WTC11 (cell line): ENCODE measurements at regions not wholly inside any gene's neighbourhood (a gene's known extent, or its start where the extent isn't known, plus 50 kb on each side); places are given as distances from the start of the nearest gene placed in this dataset.

Experiments
- ATAC-seq: fragments of 200-7000 bp; cut with Tn5 transposase; 2 replicates; pipeline ENCODE4 v1.10.0; 2021; ENCODE audit warnings: mild to moderate bottlenecking, moderate library complexity
- CTCF ChIA-PET: fragments of 300-600 bp; sonication (Branson Sonifier 250); formaldehyde crosslinking; loops from one replicate; lab custom pipeline; 2021; ENCODE audit warnings: antibody characterized with exemption; lab: Charles Lee
- POLR2A ChIA-PET: fragments of 350-600 bp; sonication (Branson Sonifier 250); formaldehyde crosslinking; loops from one replicate; lab custom pipeline; 2021; ENCODE audit warnings: antibody characterized with exemption; lab: Charles Lee
- DNase-seq: peaks from one replicate; pipeline ENCODE4 v3.0.0; 2021; ENCODE audit warnings: low spot score
- H3K27ac Mint-ChIP-seq: 2 replicates; pipeline ENCODE4 v1.8.0; 2021; ENCODE audit warnings: mixed read lengths
- H3K27me3 Mint-ChIP-seq: 2 replicates; pipeline ENCODE4 v1.8.0; 2021; ENCODE audit warnings: low read depth, mild to moderate bottlenecking, moderate library complexity, mixed read lengths
- H3K36me3 Mint-ChIP-seq: 2 replicates; pipeline ENCODE4 v1.8.0; 2021; ENCODE audit warnings: mixed read lengths
- H3K4me1 Mint-ChIP-seq: 2 replicates; pipeline ENCODE4 v1.8.0; 2022; ENCODE audit warnings: mixed read lengths
- H3K4me3 Mint-ChIP-seq: 2 replicates; pipeline ENCODE4 v1.8.0; 2021; ENCODE audit warnings: mild to moderate bottlenecking, moderate library complexity, mixed read lengths
- H3K9me3 Mint-ChIP-seq: 2 replicates; pipeline ENCODE4 v1.8.0; 2021; ENCODE audit warnings: mixed read lengths
- CTCF ChIP-seq: fragments of 200-600 bp; IDR thresholded peaks from 2 replicates; pipeline ENCODE4 v1.8.0; 2022; ENCODE audit warnings: antibody characterized with exemption
- ERG ChIP-seq: fragments of 250-450 bp; sonication (Bioruptor Pico); IDR thresholded peaks from 2 replicates; pipeline ENCODE4 v1.8.0; 2021; ENCODE audit warnings: mild to moderate bottlenecking
- ETV6 ChIP-seq: sonication (generic); formaldehyde crosslinking; IDR thresholded peaks from 2 replicates; pipeline ENCODE4 v1.8.1; 2022; ENCODE audit warnings: mild to moderate bottlenecking, missing genetic modification reagents
- FOXP1 ChIP-seq: sonication (generic); formaldehyde crosslinking; IDR thresholded peaks from 2 replicates; pipeline ENCODE4 v1.8.0; 2022; ENCODE audit warnings: missing genetic modification reagents, mild to moderate bottlenecking, moderate library complexity, borderline replicate concordance
- GTF2I ChIP-seq: fragments of 250-450 bp; sonication (Bioruptor Pico); conservative IDR thresholded peaks from 2 replicates; pipeline ENCODE4 v1.4.0; 2021; ENCODE audit warnings: mild to moderate bottlenecking
- HMGA2 ChIP-seq: fragments of 250-450 bp; sonication (Bioruptor Pico); IDR thresholded peaks from 2 replicates; pipeline ENCODE4 v1.4.0; 2021; ENCODE audit warnings: mild to moderate bottlenecking, moderate library complexity
- IRF2 ChIP-seq: sonication (generic); formaldehyde crosslinking; IDR thresholded peaks from 2 replicates; pipeline ENCODE4 v1.8.0; 2022; ENCODE audit warnings: low read depth, missing genetic modification reagents, borderline replicate concordance
- KAT7 ChIP-seq: sonication (generic); formaldehyde crosslinking; IDR thresholded peaks from 2 replicates; pipeline ENCODE4 v1.8.1; 2023; ENCODE audit warnings: missing genetic modification reagents, mild to moderate bottlenecking, borderline replicate concordance
- MXD4 ChIP-seq: fragments of 250-450 bp; sonication (Bioruptor Pico); IDR thresholded peaks from 2 replicates; pipeline ENCODE4 v1.8.0; 2021; ENCODE audit warnings: mild to moderate bottlenecking, moderate library complexity, borderline replicate concordance
- NR2C2 ChIP-seq: sonication (generic); formaldehyde crosslinking; IDR thresholded peaks from 2 replicates; pipeline ENCODE4 v1.8.0; 2022; ENCODE audit warnings: mild to moderate bottlenecking, missing genetic modification reagents
- ZNF232 ChIP-seq: sonication (generic); formaldehyde crosslinking; IDR thresholded peaks from 2 replicates; pipeline ENCODE4 v1.8.0; 2022; ENCODE audit warnings: mild to moderate bottlenecking, missing genetic modification reagents
- ZNF423 ChIP-seq: fragments of 250-450 bp; sonication (Bioruptor Pico); IDR thresholded peaks from 2 replicates; pipeline ENCODE4 v2.1.2; 2022; ENCODE audit warnings: mild to moderate bottlenecking, moderate library complexity
- TF ChIP-seq, protein P1 (sequence below): sonication (generic); formaldehyde crosslinking; IDR thresholded peaks from 2 replicates; pipeline ENCODE4 v1.8.1; 2022; ENCODE audit warnings: mild to moderate bottlenecking, moderate library complexity, missing genetic modification reagents
- TF ChIP-seq, protein P2 (sequence below): sonication (generic); formaldehyde crosslinking; IDR thresholded peaks from 2 replicates; pipeline ENCODE4 v1.8.0; 2022; ENCODE audit warnings: mild to moderate bottlenecking, missing genetic modification reagents
- TF ChIP-seq, protein P3 (sequence below): sonication (generic); formaldehyde crosslinking; IDR thresholded peaks from 2 replicates; pipeline ENCODE4 v1.8.0; 2022; ENCODE audit warnings: mild to moderate bottlenecking, missing genetic modification reagents
- TF ChIP-seq, protein P4 (sequence below): fragments of 250-450 bp; sonication (Bioruptor Pico); IDR thresholded peaks from 2 replicates; pipeline ENCODE4 v1.9.0; 2021; ENCODE audit warnings: mild to moderate bottlenecking
- TF ChIP-seq, protein P5 (sequence below): sonication (generic); formaldehyde crosslinking; IDR thresholded peaks from 2 replicates; pipeline ENCODE4 v1.8.1; 2023; ENCODE audit warnings: mild to moderate bottlenecking, missing genetic modification reagents, moderate library complexity
- TF ChIP-seq, protein P6 (sequence below): fragments of 250-450 bp; sonication (Bioruptor Pico); IDR thresholded peaks from 2 replicates; pipeline ENCODE4 v1.9.0; 2021; ENCODE audit warnings: mild to moderate bottlenecking, borderline replicate concordance

DNA sequence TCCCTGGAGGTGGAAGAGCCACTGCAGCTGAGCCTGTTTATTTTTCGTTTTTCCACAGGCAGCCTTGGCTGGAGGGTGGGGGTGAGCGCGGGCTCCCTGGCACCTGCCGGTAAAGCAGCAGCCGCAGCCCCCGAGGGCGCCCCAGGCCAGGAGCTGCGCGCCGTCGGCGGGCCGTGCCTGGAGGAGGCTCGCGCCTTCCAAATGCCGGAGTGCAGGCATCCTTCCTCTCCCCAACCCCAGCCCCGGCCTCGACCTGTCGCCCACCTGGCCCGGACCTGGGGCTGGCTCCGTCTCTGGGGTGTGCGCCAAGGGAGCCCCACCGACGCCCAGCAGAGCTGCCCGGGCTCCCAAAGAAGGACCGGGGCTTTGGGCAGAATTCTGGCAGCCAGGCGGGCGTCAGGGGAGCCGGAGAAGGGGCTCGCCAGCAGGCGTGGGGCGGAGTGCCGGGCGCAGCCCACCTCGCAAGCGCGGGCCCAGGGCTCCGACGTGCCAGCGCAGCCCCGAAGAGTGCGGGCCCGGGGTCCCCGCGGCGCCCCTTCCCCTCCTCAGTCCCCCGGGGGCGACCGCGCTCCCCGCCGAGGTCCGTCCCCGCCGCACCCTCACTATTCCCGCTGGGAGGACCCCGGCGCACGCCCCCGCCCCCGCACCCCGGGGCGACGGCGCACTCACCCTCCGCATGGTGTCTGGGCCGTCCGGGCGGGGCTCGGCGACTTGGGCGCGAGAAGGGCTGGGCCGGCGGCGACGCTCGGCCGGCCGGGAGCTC lies 130.3 kb downstream of the NDUFA12 start (continued):
- TF ChIP-seq NR2C2 (CRISPR knock-in tag) (no peak), ZNF423 (peak; percentile 80)
- TF ChIP-seq, protein P1, sequence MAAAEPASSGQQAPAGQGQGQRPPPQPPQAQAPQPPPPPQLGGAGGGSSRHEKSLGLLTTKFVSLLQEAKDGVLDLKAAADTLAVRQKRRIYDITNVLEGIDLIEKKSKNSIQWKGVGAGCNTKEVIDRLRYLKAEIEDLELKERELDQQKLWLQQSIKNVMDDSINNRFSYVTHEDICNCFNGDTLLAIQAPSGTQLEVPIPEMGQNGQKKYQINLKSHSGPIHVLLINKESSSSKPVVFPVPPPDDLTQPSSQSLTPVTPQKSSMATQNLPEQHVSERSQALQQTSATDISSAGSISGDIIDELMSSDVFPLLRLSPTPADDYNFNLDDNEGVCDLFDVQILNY, result no peak

DNA sequence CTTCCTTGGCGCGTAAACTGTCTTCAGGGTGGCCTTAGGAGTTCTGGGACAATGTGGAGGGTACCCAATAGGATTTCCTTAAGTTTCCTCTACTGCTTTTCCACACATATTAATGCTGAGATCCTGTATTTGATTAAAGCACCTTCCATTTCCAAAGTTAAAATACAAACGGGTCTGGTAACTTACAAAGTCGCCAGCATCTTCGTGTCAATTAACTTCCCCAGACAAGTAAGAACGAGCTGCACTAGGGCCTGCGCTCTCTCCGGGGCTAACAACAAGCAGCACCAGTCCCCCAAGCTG lies 130.9 kb downstream of the NDUFA12 start:
- Mint-ChIP-seq H3K4me1 (peaks cover 31% of the 10 kb centered on the region), H3K9me3 (no peaks in the 10 kb centered on the region), H3K27me3 (peaks cover 53% of the 10 kb centered on the region), H3K4me3 (peak overlapping the region; percentile 63), H3K27ac (no peak overlapping the region), H3K36me3 (no peaks in the 10 kb centered on the region)
- DNase-seq (no peak), ATAC-seq (peak; percentile 30)
- ChIA-PET CTCF (interaction anchor here (0.8 to 3.5 kb wide), 5 partner anchors 38 to 443 kb away, joined by 3 to 27 read pairs (median 4); no protein-coding TSS in a partner anchor), POLR2A (no interaction called here)
- TF ChIP-seq, protein P2, sequence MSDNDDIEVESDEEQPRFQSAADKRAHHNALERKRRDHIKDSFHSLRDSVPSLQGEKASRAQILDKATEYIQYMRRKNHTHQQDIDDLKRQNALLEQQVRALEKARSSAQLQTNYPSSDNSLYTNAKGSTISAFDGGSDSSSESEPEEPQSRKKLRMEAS, result no peak
- no peak for TF ChIP-seq ZNF232 (CRISPR knock-in tag)
- no peak for TF ChIP-seq CTCF
- no peak for TF ChIP-seq GTF2I (CRISPR knock-in tag)
- TF ChIP-seq NR2C2 (CRISPR knock-in tag), result no peak
- TF ChIP-seq MXD4, result no peak
- no peak for TF ChIP-seq HMGA2 (CRISPR knock-in tag)
- TF ChIP-seq, protein P3, sequence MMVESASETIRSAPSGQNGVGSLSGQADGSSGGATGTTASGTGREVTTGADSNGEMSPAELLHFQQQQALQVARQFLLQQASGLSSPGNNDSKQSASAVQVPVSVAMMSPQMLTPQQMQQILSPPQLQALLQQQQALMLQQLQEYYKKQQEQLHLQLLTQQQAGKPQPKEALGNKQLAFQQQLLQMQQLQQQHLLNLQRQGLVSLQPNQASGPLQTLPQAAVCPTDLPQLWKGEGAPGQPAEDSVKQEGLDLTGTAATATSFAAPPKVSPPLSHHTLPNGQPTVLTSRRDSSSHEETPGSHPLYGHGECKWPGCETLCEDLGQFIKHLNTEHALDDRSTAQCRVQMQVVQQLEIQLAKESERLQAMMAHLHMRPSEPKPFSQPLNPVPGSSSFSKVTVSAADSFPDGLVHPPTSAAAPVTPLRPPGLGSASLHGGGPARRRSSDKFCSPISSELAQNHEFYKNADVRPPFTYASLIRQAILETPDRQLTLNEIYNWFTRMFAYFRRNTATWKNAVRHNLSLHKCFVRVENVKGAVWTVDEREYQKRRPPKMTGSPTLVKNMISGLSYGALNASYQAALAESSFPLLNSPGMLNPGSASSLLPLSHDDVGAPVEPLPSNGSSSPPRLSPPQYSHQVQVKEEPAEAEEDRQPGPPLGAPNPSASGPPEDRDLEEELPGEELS (CRISPR knock-in tag), result no peak
- TF ChIP-seq, protein P4, sequence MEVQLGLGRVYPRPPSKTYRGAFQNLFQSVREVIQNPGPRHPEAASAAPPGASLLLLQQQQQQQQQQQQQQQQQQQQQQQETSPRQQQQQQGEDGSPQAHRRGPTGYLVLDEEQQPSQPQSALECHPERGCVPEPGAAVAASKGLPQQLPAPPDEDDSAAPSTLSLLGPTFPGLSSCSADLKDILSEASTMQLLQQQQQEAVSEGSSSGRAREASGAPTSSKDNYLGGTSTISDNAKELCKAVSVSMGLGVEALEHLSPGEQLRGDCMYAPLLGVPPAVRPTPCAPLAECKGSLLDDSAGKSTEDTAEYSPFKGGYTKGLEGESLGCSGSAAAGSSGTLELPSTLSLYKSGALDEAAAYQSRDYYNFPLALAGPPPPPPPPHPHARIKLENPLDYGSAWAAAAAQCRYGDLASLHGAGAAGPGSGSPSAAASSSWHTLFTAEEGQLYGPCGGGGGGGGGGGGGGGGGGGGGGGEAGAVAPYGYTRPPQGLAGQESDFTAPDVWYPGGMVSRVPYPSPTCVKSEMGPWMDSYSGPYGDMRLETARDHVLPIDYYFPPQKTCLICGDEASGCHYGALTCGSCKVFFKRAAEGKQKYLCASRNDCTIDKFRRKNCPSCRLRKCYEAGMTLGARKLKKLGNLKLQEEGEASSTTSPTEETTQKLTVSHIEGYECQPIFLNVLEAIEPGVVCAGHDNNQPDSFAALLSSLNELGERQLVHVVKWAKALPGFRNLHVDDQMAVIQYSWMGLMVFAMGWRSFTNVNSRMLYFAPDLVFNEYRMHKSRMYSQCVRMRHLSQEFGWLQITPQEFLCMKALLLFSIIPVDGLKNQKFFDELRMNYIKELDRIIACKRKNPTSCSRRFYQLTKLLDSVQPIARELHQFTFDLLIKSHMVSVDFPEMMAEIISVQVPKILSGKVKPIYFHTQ, result no peak
- no peak for TF ChIP-seq FOXP1 (CRISPR knock-in tag)
- no peak for TF ChIP-seq ETV6
- no peak for TF ChIP-seq IRF2 (CRISPR knock-in tag)

DNA sequence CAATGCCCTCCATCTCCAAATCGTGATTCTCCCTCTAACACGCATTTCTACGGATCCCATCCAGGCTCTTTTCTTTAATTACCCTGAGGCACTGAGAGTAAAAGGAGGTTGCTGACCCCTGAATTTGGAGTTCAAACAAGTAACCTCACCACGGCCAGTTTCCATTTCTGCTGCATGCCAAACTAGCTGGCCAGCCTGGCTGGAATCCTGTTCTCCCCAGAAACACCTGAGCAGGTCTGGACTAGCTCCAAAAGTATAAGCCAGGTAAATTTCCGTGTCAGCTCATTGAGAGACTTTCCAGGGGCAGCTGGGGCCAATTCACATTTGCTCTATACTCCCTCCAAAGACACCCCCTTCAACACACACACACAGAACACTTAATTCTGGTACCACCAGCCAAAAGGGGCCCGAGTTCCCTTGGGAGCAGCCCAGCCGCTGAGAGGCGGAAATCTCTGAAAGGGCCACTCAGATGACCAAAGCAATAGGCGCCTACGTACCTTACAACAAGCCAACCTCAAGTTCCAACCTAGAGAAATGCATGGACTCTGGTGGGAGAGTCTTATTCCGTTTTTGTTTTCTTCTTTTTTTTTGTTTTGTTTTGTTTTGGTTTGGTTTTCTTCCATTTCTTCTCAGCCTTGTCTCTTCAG lies 131.4 kb downstream of the NDUFA12 start:
- POLR2A ChIA-PET, result no interaction called here
- Mint-ChIP-seq H3K9me3 (no peaks in the 10 kb centered on the region), H3K4me1 (peaks cover 31% of the 10 kb centered on the region), H3K27ac (no peak overlapping the region), H3K36me3 (no peaks in the 10 kb centered on the region), H3K27me3 (peaks cover 53% of the 10 kb centered on the region), H3K4me3 (peak overlapping the region; percentile 63)
- ATAC-seq (no peak), DNase-seq (no peak)
- CTCF ChIA-PET, result interaction anchor here (0.8 to 1.4 kb wide), 3 partner anchors 38 to 68 kb away, joined by 3 to 4 read pairs (median 3); no protein-coding TSS in a partner anchor
- TF ChIP-seq, protein P5, sequence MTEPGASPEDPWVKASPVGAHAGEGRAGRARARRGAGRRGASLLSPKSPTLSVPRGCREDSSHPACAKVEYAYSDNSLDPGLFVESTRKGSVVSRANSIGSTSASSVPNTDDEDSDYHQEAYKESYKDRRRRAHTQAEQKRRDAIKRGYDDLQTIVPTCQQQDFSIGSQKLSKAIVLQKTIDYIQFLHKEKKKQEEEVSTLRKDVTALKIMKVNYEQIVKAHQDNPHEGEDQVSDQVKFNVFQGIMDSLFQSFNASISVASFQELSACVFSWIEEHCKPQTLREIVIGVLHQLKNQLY (CRISPR knock-in tag), result no peak
- TF ChIP-seq ERG (CRISPR knock-in tag), result no peak
- TF ChIP-seq, protein P6, sequence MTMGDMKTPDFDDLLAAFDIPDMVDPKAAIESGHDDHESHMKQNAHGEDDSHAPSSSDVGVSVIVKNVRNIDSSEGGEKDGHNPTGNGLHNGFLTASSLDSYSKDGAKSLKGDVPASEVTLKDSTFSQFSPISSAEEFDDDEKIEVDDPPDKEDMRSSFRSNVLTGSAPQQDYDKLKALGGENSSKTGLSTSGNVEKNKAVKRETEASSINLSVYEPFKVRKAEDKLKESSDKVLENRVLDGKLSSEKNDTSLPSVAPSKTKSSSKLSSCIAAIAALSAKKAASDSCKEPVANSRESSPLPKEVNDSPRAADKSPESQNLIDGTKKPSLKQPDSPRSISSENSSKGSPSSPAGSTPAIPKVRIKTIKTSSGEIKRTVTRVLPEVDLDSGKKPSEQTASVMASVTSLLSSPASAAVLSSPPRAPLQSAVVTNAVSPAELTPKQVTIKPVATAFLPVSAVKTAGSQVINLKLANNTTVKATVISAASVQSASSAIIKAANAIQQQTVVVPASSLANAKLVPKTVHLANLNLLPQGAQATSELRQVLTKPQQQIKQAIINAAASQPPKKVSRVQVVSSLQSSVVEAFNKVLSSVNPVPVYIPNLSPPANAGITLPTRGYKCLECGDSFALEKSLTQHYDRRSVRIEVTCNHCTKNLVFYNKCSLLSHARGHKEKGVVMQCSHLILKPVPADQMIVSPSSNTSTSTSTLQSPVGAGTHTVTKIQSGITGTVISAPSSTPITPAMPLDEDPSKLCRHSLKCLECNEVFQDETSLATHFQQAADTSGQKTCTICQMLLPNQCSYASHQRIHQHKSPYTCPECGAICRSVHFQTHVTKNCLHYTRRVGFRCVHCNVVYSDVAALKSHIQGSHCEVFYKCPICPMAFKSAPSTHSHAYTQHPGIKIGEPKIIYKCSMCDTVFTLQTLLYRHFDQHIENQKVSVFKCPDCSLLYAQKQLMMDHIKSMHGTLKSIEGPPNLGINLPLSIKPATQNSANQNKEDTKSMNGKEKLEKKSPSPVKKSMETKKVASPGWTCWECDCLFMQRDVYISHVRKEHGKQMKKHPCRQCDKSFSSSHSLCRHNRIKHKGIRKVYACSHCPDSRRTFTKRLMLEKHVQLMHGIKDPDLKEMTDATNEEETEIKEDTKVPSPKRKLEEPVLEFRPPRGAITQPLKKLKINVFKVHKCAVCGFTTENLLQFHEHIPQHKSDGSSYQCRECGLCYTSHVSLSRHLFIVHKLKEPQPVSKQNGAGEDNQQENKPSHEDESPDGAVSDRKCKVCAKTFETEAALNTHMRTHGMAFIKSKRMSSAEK (CRISPR knock-in tag), result no peak
- no peak for TF ChIP-seq KAT7 (CRISPR knock-in tag)
